ENCODE measurements at regions not wholly inside any gene's neighbourhood (a gene's known extent, or its start where the extent isn't known, plus 50 kb on each side); places are given as distances from the start of the nearest gene placed in this dataset.

GRCh38 chr3:59138966-59139365 is 89.1 kb upstream of the CFAP20DC start:
- no peak for ATAC-seq
- H3K4me1 ChIP-seq: no peaks in the 10 kb centered on the region
- no peak for TF ChIP-seq ZFP36 (IDR thresholded peaks at IDR 0.05; ENCODE audit: borderline replicate concordance, partially characterized antibody)
- TF ChIP-seq CBX2 (IDR thresholded peaks at IDR 0.05; ENCODE audit: borderline replicate concordance, low read depth): no peak
- no peak for TF ChIP-seq NR3C1 (IDR thresholded peaks at IDR 0.05)
- no peak for TF ChIP-seq HOXA7 (CRISPR knock-in tag; IDR thresholded peaks at IDR 0.05)
- no peak for TF ChIP-seq ELK1 (IDR thresholded peaks at IDR 0.05; ENCODE audit: low read depth, low read length)
- TF ChIP-seq MAZ (IDR thresholded peaks at IDR 0.05; ENCODE audit: borderline replicate concordance, low read depth, low read length): no peak
- TF ChIP-seq ZNF302 (CRISPR knock-in tag; IDR thresholded peaks at IDR 0.05): no peak
- no peak for TF ChIP-seq CBX8 (IDR thresholded peaks at IDR 0.05)
- TF ChIP-seq SREBF2 (IDR thresholded peaks at IDR 0.05): no peak
- no peak for TF ChIP-seq EP300 (IDR thresholded peaks at IDR 0.05)
- no peak for TF ChIP-seq POLR2AphosphoS2 (conservative IDR thresholded peaks at IDR 0.05; ENCODE audit: low read length)
- TF ChIP-seq CHD2 (IDR thresholded peaks at IDR 0.05; ENCODE audit: low read length, partially characterized antibody): no peak
- no peak for FAIRE-seq
- no peak overlapping the region for H3K4me3 ChIP-seq
- H3K27ac ChIP-seq: no peak overlapping the region
- no peak for DNase-seq (ENCODE audit: low read depth in 1 of 2, low spot score in 1 of 2)
- ChIA-PET CTCF (interaction anchor here (0.6 kb wide), 1 partner anchor 32 kb away, joined by 3 read pairs; no protein-coding TSS in a partner anchor), POLR2A (no interaction called here)
- no peak overlapping the region for H3K4me2 ChIP-seq
- H3K9me3 ChIP-seq: no peaks in the 10 kb centered on the region
- 86% methylated on average over 7 of the region's 7 CpGs for WGBS (ENCODE audit: missing lambda C conversion rate)

GRCh38 chr3:59137415-59137814 is 87.6 kb upstream of the CFAP20DC start:
- Histone ChIP-seq H3K4me3 (no peak overlapping the region), H3K4me1 (no peaks in the 10 kb centered on the region), H3K4me2 (no peak overlapping the region), H3K9me3 (no peaks in the 10 kb centered on the region), H3K27ac (no peak overlapping the region)
- WGBS (ENCODE audit: missing lambda C conversion rate): 74% methylated on average over 1 of the region's 1 CpG
- DNase-seq (ENCODE audit: low read depth in 1 of 2, low spot score in 1 of 2): no peak
- POLR2A ChIA-PET: no interaction called here
- no peak for ATAC-seq
- FAIRE-seq: no peak
- CTCF ChIA-PET: no interaction called here
- TF ChIP-seq ZNF302 (CRISPR knock-in tag; IDR thresholded peaks at IDR 0.05): no peak
- no peak for TF ChIP-seq HOXB13 (CRISPR knock-in tag; IDR thresholded peaks at IDR 0.05; ENCODE audit: low read depth)

GRCh38 chr3:59136081-59136480 is 86.3 kb upstream of the CFAP20DC start:
- H3K4me1 ChIP-seq: no peaks in the 10 kb centered on the region
- ChIA-PET CTCF (interaction anchor here (1.1 to 1.2 kb wide), 2 partner anchors 12 to 33 kb away, joined by 3 to 4 read pairs; no protein-coding TSS in a partner anchor), POLR2A (no interaction called here)
- no peak overlapping the region for H3K4me2 ChIP-seq
- H3K4me3 ChIP-seq: no peak overlapping the region
- FAIRE-seq (no peak), ATAC-seq (no peak), DNase-seq (ENCODE audit: low read depth in 1 of 2, low spot score in 1 of 2) (no peak)
- TF ChIP-seq REST (IDR thresholded peaks at IDR 0.05): no peak
- TF ChIP-seq JUN (IDR thresholded peaks at IDR 0.05): no peak
- no peak for TF ChIP-seq MAX (IDR thresholded peaks at IDR 0.05)
- no peak for TF ChIP-seq ATOH8 (CRISPR knock-in tag; IDR thresholded peaks at IDR 0.05; ENCODE audit: low read depth)
- TF ChIP-seq POLR2A (IDR thresholded peaks at IDR 0.05; ENCODE audit: low read length): no peak
- TF ChIP-seq ZSCAN20 (CRISPR knock-in tag; IDR thresholded peaks at IDR 0.05): no peak
- TF ChIP-seq PHF8 (IDR thresholded peaks at IDR 0.05; ENCODE audit: borderline replicate concordance, low read depth): no peak
- 48% methylated on average over 2 of the region's 2 CpGs for WGBS (ENCODE audit: missing lambda C conversion rate)
- H3K9me3 ChIP-seq: no peaks in the 10 kb centered on the region
- no peak overlapping the region for H3K27ac ChIP-seq
